ENCODE measurements at regions not wholly inside any gene's neighbourhood (a gene's known extent, or its start where the extent isn't known, plus 50 kb on each side); places are given as distances from the start of the nearest gene placed in this dataset.

DNA sequence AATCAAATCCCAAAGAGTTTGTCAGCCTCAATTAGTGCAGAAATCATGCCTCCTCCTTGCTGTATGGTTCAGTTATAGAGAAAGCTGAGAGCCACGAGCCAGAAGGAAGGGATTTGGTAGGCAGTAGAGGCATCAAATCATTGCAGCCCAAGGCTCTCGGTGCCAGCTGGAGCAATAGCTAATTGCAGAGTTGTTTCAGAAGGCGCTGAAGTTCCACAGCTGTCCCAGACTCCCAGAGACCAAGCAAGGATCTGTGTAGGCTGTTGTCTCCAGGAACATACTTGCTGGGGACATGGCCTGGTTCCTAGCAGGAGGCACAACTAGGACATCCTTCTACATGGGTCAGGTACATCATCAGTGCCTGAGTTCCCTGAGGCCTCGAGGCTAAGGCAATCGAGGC, 80.4 kb upstream of the WSCD2 start:
- TF ChIP-seq EZH2 (IDR thresholded peaks at IDR 0.05; ENCODE audit: low read depth, unreplicated experiment) (no peak), CTCF (conservative IDR thresholded peaks at IDR 0.05; ENCODE audit: low read depth in 2 of 2) (no peak), POLR2AphosphoS5 (IDR thresholded peaks at IDR 0.05; ENCODE audit: low read depth) (no peak)

Measured in GM23338 (cell line).